Stimulated activated CD4-positive, alpha-beta T cell treated with anti-CD3 and anti-CD28 coated beads, Interleukin-15, amount 100 ng/mL, for 48 hours (primary cell): ENCODE measurements at regions not wholly inside any gene's neighbourhood (a gene's known extent, or its start where the extent isn't known, plus 50 kb on each side); places are given as distances from the start of the nearest gene placed in this dataset.

Experiments
- DNase-seq, 2 donors: peaks; one replicate each; pipeline ENCODE4 v3.0.0-alpha.2; 2020; ENCODE audit warnings: low read depth in 2 of 2

GRCh38 chr2:2871480-2872308, 505.9 kb downstream of the EIPR1 start:
- no peak for DNase-seq

GRCh38 chr2:2870106-2870505, 507.5 kb downstream of the EIPR1 start:
- DNase-seq, result no peak

- no peak for DNase-seq
These were observed 508.1 kb downstream of the EIPR1 start for GRCh38 chr2:2869553-2869952.

GRCh38 chr2:2868085-2868484, 509.5 kb downstream of the EIPR1 start:
- no peak for DNase-seq

- no peak for DNase-seq
These were observed 510.1 kb downstream of the EIPR1 start for GRCh38 chr2:2867397-2867979.

- no peak for DNase-seq
These were observed 511.2 kb downstream of the EIPR1 start for GRCh38 chr2:2866459-2866858.

- DNase-seq, result no peak
These were observed 515.2 kb downstream of the EIPR1 start for GRCh38 chr2:2862386-2862785.

- no peak for DNase-seq
These were observed 515.9 kb downstream of the EIPR1 start for GRCh38 chr2:2861666-2862240.

GRCh38 chr2:2860589-2861300, 516.9 kb downstream of the EIPR1 start:
- no peak for DNase-seq

GRCh38 chr2:2859732-2860131, 517.9 kb downstream of the EIPR1 start:
- DNase-seq, result no peak

GRCh38 chr2:2859164-2859563, 518.5 kb downstream of the EIPR1 start:
- no peak for DNase-seq

GRCh38 chr2:2856723-2857415, 520.7 kb downstream of the EIPR1 start:
- no peak for DNase-seq

GRCh38 chr2:2855297-2855696, 522.3 kb downstream of the EIPR1 start:
- no peak for DNase-seq

- DNase-seq, result no peak
These were observed 522.3 kb upstream of the MYT1L start for GRCh38 chr2:2853346-2853745.

- DNase-seq, result no peak
These were observed 521.0 kb upstream of the MYT1L start for GRCh38 chr2:2851806-2852777.

- DNase-seq, result no peak
These were observed 520.2 kb upstream of the MYT1L start for GRCh38 chr2:2851316-2851715.

- no peak for DNase-seq
These were observed 519.8 kb upstream of the MYT1L start for GRCh38 chr2:2850859-2851258.

GRCh38 chr2:2850218-2850755, 519.2 kb upstream of the MYT1L start:
- no peak for DNase-seq

- no peak for DNase-seq
These were observed 518.6 kb upstream of the MYT1L start for GRCh38 chr2:2849464-2850217.
